ENCODE measurements at regions not wholly inside any gene's neighbourhood (a gene's known extent, or its start where the extent isn't known, plus 50 kb on each side); places are given as distances from the start of the nearest gene placed in this dataset.

- DNase-seq: no peak
These were observed 363.0 kb upstream of the ST6GAL2 start for GRCh38 chr2:107248932-107249331.

DNA sequence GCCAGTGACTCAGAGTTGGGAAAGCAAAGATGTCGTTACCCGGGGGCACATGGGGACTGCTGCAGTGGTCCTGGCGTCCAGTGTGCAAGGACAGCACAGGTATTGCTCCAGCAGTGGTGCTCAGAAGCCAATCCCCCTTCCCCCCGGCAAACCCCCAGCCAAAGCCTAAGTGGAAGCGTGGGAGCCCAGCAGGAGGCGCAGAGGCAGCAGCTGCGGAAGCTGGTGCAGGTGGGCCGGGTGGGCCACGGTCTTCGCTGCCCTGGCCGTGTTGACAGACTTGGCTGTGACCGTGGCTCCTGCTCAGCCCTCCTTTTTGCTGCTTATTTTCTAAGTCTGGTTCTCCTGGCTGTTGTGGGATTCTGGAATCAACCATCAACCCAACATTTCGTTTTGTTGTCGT is 369.8 kb upstream of the ST6GAL2 start:
- DNase-seq: no peak

DNA sequence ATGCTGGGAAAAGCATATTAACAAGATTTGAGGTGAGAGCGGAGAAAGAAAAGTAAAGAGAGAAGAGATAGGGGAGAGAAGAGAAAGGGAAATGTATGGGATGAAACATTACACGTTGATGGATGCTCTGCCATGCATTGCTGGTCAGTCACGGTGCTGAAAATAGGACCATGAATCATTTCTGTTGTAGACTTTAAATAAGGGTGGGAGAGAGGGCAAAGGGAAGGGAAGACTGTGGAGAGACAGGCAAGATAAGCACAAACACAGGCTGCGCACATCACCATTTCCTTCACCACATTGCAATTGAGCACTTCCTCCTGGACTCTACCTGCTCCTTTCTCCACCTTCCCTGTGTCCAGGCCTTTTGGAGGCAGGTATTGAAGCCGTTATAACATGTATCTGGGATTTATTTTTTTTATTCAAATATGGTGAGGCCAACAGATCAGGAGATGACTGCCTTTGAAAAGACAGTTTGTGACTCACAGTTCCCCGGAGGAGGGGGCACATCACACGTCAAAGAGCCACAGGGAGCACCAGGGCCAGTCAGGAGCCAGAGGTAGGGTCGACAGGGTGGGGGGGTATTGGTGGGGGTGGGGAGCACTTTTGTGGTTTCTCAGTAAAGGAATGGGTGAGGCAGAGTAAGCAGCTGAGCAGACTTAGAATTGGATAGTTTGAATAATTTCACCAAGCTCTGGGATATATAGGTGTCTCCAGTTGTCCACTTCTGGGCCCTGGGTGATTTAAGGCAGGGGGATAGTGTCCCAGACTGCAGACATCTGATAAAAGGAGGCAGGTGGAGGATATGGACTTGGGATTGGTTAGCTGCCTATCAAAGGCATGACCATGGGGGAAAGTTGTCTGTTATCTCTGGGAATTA is 372.8 kb upstream of the ST6GAL2 start:
- no peak for DNase-seq

- DNase-seq: no peak
These were observed 373.6 kb upstream of the ST6GAL2 start for GRCh38 chr2:107259408-107260195.

- no peak for DNase-seq
These were observed 377.7 kb upstream of the ST6GAL2 start for GRCh38 chr2:107263628-107264027.

- DNase-seq: no peak
These were observed 378.2 kb upstream of the ST6GAL2 start for GRCh38 chr2:107264184-107264583.

GRCh38 chr2:107266555-107266954 is 380.6 kb upstream of the ST6GAL2 start:
- no peak for DNase-seq

DNA sequence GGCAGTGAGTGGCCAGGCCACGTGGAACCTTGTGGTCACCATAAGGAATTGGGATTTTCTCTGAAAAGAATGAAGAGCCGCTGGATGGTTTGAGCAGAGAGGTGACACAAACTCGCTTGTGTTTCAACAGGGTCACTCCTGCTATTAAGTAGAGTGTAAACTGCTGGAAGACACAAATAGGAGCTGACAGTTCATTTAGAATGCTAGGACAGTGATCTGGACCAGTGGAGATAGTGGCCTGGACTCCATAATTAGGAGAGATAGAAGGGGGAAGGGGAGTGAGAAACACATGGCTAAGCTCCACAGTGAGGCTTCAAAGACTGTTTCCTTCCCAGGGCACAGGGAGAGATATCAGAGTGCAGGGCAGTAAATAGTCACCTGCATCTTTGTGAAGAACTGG is 381.1 kb upstream of the ST6GAL2 start:
- DNase-seq: no peak

- DNase-seq: no peak
These were observed 390.1 kb upstream of the ST6GAL2 start for GRCh38 chr2:107276034-107276433.

- no peak for DNase-seq
These were observed 392.7 kb upstream of the ST6GAL2 start for GRCh38 chr2:107278672-107279071.

DNA sequence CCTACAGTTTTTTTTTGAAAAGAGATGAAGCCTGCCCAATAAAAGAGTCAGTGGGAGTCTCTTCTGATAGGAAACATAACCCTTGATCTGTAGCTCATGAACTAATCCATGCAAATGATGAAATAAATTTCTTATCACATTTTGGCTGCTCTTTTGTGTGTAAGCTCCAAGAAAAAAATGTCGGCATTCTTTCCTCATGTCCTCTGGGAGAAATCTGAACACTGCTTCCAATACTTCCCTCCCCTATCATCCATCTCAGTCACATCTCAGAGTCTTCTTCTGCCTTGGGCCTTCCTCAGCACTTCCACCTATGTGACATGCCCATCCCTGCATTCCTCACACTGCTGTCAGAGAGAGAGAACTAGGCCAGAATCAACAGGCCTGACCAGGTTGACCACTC is 395.7 kb upstream of the ST6GAL2 start:
- no peak for DNase-seq

GRCh38 chr2:107282135-107282534 is 396.2 kb upstream of the ST6GAL2 start:
- no peak for DNase-seq

DNA sequence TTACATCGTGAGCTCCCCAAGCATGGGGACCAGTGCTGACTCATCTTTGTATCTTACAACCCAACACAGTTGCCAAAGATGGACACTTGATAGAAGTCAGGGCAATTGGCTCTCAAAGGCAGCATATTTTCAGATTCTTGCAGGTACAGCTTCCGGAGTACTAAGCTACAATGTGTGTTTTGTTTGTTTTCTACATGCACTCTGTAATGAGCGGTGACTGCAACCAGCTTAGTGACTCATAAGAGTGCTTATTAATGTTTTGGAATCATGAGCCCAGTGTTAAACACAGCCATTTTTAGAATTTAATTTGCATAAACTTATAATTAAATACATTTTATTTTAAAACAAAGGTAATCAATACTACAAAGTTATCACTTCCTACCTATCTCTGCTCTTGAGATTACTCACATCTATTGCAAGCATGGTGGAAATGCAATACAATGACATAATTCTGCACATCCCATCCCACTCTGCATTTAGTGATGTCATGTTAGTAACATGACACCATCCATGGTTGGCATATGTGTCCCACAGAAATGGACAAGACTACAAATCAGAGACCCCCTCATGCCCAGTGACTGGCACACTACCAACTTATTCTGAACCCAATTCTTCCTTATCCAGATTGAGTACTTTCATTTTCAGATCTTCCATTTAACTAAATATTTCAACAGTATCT is 399.8 kb upstream of the ST6GAL2 start:
- DNase-seq: no peak

GRCh38 chr2:107290041-107290440 is 404.1 kb upstream of the ST6GAL2 start:
- no peak for DNase-seq

DNA sequence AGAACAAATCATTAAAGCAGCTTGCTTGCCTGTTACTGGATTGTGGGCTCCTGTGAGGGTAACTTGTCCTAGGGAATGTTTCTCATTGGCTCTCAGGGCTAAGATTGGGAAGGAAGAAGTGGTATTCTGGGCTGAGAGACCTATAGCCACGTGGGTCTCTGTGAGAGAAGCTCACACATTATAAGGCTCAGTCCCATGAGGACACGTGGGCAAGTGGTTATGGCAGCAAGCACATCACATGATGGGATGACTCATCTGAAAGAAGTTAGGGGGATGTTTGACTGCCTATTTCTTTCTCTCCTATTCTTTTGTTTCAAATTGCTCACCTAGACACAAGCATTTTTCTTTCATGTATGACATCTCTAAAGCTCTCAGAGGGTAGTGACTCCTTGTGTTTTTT is 418.0 kb upstream of the ST6GAL2 start:
- DNase-seq: no peak

- no peak for DNase-seq
These were observed 420.0 kb upstream of the ST6GAL2 start for GRCh38 chr2:107305966-107306365.

DNA sequence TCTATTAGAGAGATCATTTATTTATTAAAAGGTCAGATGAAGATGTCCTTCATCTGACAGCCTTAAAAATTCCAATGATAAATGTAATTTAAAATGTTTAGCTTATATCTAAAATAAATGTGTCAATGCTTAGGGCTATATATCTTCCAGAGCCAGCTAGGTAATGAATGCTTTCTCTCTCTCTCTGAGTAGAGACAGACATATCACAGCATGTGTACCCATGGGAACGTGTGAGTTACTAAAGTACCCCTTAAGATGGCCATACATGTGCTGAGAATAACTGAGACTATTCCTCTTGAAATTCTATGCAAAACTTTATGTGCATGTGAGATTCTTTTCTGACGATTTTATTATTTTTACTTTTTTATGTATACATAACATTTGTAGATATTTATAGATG is 420.9 kb upstream of the ST6GAL2 start:
- DNase-seq: no peak

GRCh38 chr2:107308835-107309234 is 422.9 kb upstream of the ST6GAL2 start:
- no peak for DNase-seq

DNA sequence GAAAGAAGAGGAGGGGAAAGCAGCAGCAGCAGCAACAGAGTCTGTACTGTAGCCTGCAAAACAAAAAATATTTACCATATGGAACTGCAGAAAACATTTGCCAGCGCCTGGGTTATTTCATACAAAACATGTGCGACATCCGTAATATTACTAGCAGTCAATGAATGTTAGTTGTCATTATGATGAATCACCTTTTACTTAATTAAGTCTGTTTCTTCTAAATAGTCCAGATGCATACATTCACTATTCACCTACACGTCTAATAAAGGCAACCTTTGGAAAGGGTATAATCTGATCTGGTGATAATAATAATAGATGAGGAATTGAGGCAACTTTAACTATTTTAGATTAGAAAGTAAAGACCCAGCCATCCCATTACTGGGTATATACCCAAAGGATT is 426.3 kb upstream of the ST6GAL2 start:
- no peak for DNase-seq

GRCh38 chr2:107313316-107313715 is 427.3 kb upstream of the ST6GAL2 start:
- DNase-seq: no peak

DNA sequence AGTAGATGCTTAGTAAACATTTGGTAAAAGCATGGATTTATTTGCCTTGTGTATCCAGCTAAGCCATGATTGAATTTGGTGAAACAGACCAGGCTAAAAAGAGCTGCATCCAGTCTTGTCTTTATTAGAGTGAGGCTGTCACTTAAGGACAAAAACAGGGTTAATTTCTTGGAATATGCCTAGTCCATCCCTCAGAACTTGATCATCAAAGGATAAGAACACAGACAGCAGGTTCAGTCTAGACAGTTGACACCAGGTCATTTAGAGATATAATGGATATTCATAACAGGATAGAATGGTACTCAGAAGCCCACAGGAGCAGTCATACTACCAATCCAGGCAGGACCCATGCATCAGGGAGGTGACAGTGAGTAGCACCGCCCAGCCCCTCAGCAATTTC is 434.9 kb upstream of the ST6GAL2 start:
- DNase-seq: no peak

DNA sequence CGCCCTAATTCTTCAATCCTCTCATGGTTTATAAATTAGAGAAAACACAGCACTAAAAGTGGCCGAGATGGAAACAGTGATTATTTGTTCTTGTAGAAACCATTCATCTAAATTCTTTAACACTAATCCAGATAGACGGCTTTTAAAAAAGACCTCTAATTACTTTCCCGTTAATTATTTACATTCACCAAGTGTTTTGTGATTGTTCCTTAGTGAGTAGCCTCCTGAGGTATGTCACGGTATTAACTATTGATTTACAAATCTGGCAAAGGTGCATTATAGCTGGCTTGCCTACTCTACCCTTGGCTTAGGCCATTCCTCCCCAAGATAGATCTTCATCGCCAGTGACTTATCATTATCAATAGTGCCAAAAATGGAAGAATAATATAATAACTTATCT is 436.4 kb upstream of the ST6GAL2 start:
- DNase-seq: no peak

DNA sequence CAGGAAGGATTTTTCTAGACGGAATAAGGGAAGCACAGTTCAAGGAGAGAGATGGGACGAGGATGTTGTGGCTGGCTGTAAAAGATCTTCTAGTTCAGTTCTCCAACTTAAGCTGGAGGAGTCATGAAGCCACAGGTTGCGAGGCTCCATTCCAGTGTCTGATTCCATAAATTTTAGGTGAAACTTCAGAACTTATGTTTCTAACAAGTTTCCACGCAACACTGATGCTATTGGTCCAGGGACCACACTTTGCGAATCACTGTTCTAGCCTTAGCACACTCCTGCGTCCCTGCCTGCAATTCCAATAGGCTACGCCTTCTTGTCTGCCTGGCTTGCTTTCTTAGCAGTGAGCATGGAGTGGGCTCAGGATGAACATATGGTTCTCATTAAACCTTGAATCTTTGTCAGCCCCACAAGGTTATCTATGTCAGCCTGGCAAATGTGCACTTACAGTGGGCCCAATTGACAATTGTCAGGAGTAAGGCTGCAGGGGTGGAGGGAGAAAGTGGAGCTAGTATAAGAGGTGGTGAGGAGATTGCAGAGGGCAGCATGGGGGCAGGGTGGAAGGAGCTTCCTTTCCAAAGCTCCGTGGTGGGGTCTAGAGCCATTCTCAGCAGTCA is 438.1 kb upstream of the ST6GAL2 start:
- DNase-seq: peak; percentile 44
